NT2/D1 (cell line): ENCODE measurements at regions not wholly inside any gene's neighbourhood (a gene's known extent, or its start where the extent isn't known, plus 50 kb on each side); places are given as distances from the start of the nearest gene placed in this dataset.
"Not testable (repeated sequence)": the region's sequence is repeated elsewhere in the genome, so short reads cannot be mapped to it uniquely, and the experiment has no call there.

ENCODE experiments used
- DNase-seq: peaks from one replicate; pipeline ENCODE4 v3.0.0-alpha.2; 2011; ENCODE audit warnings: low read depth, low spot score
- H3K27me3 ChIP-seq: 2 replicates; pipeline ENCODE4 v1.6.0; 2011; ENCODE audit warnings: mild to moderate bottlenecking; ENCODE audit not compliant: insufficient read length, insufficient read depth
- H3K36me3 ChIP-seq: 2 replicates; pipeline ENCODE4 v1.6.1; 2011; ENCODE audit warnings: mild to moderate bottlenecking, low read length, mixed read lengths; ENCODE audit not compliant: insufficient read depth, insufficient read length
- H3K4me1 ChIP-seq: 2 replicates; pipeline ENCODE4 v1.5.1; 2011; ENCODE audit not compliant: insufficient read depth, insufficient read length
- H3K4me3 ChIP-seq: 2 replicates; pipeline ENCODE4 v1.5.1; 2011; ENCODE audit warnings: low read depth; ENCODE audit not compliant: insufficient read length
- H3K9ac ChIP-seq: 2 replicates; pipeline ENCODE4 v1.6.0; 2011; ENCODE audit warnings: low read depth; ENCODE audit not compliant: insufficient read length
- H3K9me3 ChIP-seq: 2 replicates; pipeline ENCODE4 v1.5.1; 2011; ENCODE audit warnings: mild to moderate bottlenecking, low read length; ENCODE audit not compliant: insufficient read depth
- SUZ12 ChIP-seq: IDR thresholded peaks from 2 replicates; pipeline ENCODE4 v1.6.1; 2011; ENCODE audit not compliant: insufficient read length, insufficient read depth; ENCODE audit errors: extremely low read depth
- YY1 ChIP-seq: IDR thresholded peaks from 2 replicates; pipeline ENCODE4 v1.6.1; 2011; ENCODE audit not compliant: insufficient read length, insufficient read depth
- ZNF274 ChIP-seq: IDR thresholded peaks from 2 replicates; pipeline ENCODE4 v1.6.1; 2011; ENCODE audit warnings: mild to moderate bottlenecking, low read depth, low read length

GRCh38 chr12:24664161-24664880, 284.6 kb downstream of the BCAT1 start:
- Histone ChIP-seq H3K27me3 (no peaks in the 10 kb centered on the region), H3K4me3 (no peak overlapping the region), H3K9me3 (no peaks in the 10 kb centered on the region), H3K4me1 (no peaks in the 10 kb centered on the region), H3K9ac (no peak overlapping the region), H3K36me3 (no peaks in the 10 kb centered on the region)
- TF ChIP-seq SUZ12, result no peak
- TF ChIP-seq ZNF274, result no peak
- no peak for TF ChIP-seq YY1
- no peak for DNase-seq

GRCh38 chr12:24661657-24662096, 287.2 kb downstream of the BCAT1 start:
- H3K9me3 ChIP-seq, result no peaks in the 10 kb centered on the region
- no peaks in the 10 kb centered on the region for H3K4me1 ChIP-seq
- no peak overlapping the region for H3K9ac ChIP-seq
- DNase-seq, result no peak
- H3K27me3 ChIP-seq, result no peaks in the 10 kb centered on the region
- no peaks in the 10 kb centered on the region for H3K36me3 ChIP-seq
- H3K4me3 ChIP-seq, result no peak overlapping the region
- TF ChIP-seq ZNF274 (no peak), YY1 (no peak), SUZ12 (no peak)

- Histone ChIP-seq H3K4me3 (no peak overlapping the region), H3K4me1 (no peaks in the 10 kb centered on the region), H3K9ac (no peak overlapping the region), H3K9me3 (no peaks in the 10 kb centered on the region), H3K27me3 (no peaks in the 10 kb centered on the region), H3K36me3 (no peaks in the 10 kb centered on the region)
- DNase-seq, result no peak
- TF ChIP-seq YY1 (no peak), SUZ12 (no peak), ZNF274 (no peak)
These were observed 289.9 kb downstream of the BCAT1 start for GRCh38 chr12:24659016-24659415.

- not testable (repeated sequence) for H3K4me3 ChIP-seq, H3K27me3 ChIP-seq, H3K36me3 ChIP-seq, H3K4me1 ChIP-seq, H3K9ac ChIP-seq, DNase-seq, H3K9me3 ChIP-seq
These were observed 294.6 kb downstream of the BCAT1 start for GRCh38 chr12:24654344-24654743.

GRCh38 chr12:24649634-24650033, 299.3 kb downstream of the BCAT1 start:
- no peaks in the 10 kb centered on the region for H3K27me3 ChIP-seq
- H3K9me3 ChIP-seq, result no peaks in the 10 kb centered on the region
- no peak for TF ChIP-seq SUZ12
- no peak for TF ChIP-seq ZNF274
- no peak for TF ChIP-seq YY1
- H3K9ac ChIP-seq, result no peak overlapping the region
- no peak overlapping the region for H3K4me3 ChIP-seq
- H3K4me1 ChIP-seq, result no peaks in the 10 kb centered on the region
- DNase-seq, result no peak
- H3K36me3 ChIP-seq, result no peaks in the 10 kb centered on the region

- H3K4me3 ChIP-seq, result no peak overlapping the region
- TF ChIP-seq YY1 (no peak), ZNF274 (no peak), SUZ12 (no peak)
These were observed 299.7 kb downstream of the BCAT1 start for GRCh38 chr12:24649209-24649608.

GRCh38 chr12:24645254-24645653, 303.6 kb downstream of the BCAT1 start:
- H3K4me1 ChIP-seq, result no peaks in the 10 kb centered on the region
- no peak for TF ChIP-seq ZNF274
- no peak for TF ChIP-seq SUZ12
- no peak for TF ChIP-seq YY1
- no peak for DNase-seq
- H3K9ac ChIP-seq, result no peak overlapping the region
- H3K9me3 ChIP-seq, result no peaks in the 10 kb centered on the region
- no peaks in the 10 kb centered on the region for H3K36me3 ChIP-seq
- H3K4me3 ChIP-seq, result no peak overlapping the region
- no peaks in the 10 kb centered on the region for H3K27me3 ChIP-seq

More at GRCh38 chr12:24649209-24649608, 299.7 kb downstream of the BCAT1 start:
- DNase-seq, result no peak
- H3K27me3 ChIP-seq, result no peaks in the 10 kb centered on the region
- H3K36me3 ChIP-seq, result no peaks in the 10 kb centered on the region
- H3K9me3 ChIP-seq, result no peaks in the 10 kb centered on the region
- no peak overlapping the region for H3K9ac ChIP-seq
- H3K4me1 ChIP-seq, result no peaks in the 10 kb centered on the region
